ENCODE measurements at regions not wholly inside any gene's neighbourhood (a gene's known extent, or its start where the extent isn't known, plus 50 kb on each side); places are given as distances from the start of the nearest gene placed in this dataset.

GRCh38 chr3:116946376-116946775, 236.8 kb downstream of the TUSC7 start:
- H3K4me3 ChIP-seq = no peak overlapping the region
- 80% methylated on average over 1 of the region's 1 CpG for WGBS
- H3K4me1 ChIP-seq (replicated peaks) = no peaks in the 10 kb centered on the region
- no peaks in the 10 kb centered on the region for H3K9me3 ChIP-seq
- intact Hi-C loops (cut with DNase I) = no loop called here
- no peaks in the 10 kb centered on the region for H3K27me3 ChIP-seq (replicated peaks; ENCODE audit: insufficient read depth)
- TF ChIP-seq POLR2AphosphoS5 (IDR thresholded peaks at IDR 0.05) (no peak), CTCF (IDR thresholded peaks at IDR 0.05) (no peak), POLR2A (IDR thresholded peaks at IDR 0.05) (no peak)
- H3K27ac ChIP-seq = no peak overlapping the region
- DNase-seq (ENCODE audit: low spot score) = no peak
- H3K36me3 ChIP-seq = no peaks in the 10 kb centered on the region

- TF ChIP-seq POLR2A (IDR thresholded peaks at IDR 0.05) (no peak), CTCF (IDR thresholded peaks at IDR 0.05) (no peak), POLR2AphosphoS5 (IDR thresholded peaks at IDR 0.05) (no peak)
- no peaks in the 10 kb centered on the region for H3K27me3 ChIP-seq (replicated peaks; ENCODE audit: insufficient read depth)
These were observed 237.6 kb downstream of the TUSC7 start for GRCh38 chr3:116947148-116947547.

GRCh38 chr3:116947809-116948208, 238.2 kb downstream of the TUSC7 start:
- H3K4me3 ChIP-seq = no peak overlapping the region
- no peak overlapping the region for H3K27ac ChIP-seq
- no peaks in the 10 kb centered on the region for H3K4me1 ChIP-seq (replicated peaks)
- H3K27me3 ChIP-seq (replicated peaks; ENCODE audit: insufficient read depth) = no peaks in the 10 kb centered on the region
- H3K36me3 ChIP-seq = no peaks in the 10 kb centered on the region
- intact Hi-C loops (cut with DNase I) = no loop called here
- H3K9me3 ChIP-seq = no peaks in the 10 kb centered on the region
- DNase-seq (ENCODE audit: low spot score) = no peak
- TF ChIP-seq CTCF (IDR thresholded peaks at IDR 0.05) = no peak
- TF ChIP-seq POLR2A (IDR thresholded peaks at IDR 0.05) = no peak
- TF ChIP-seq POLR2AphosphoS5 (IDR thresholded peaks at IDR 0.05) = no peak
- WGBS = 50% methylated on average over 3 of the region's 3 CpGs

More at GRCh38 chr3:116947148-116947547, 237.6 kb downstream of the TUSC7 start:
- Histone ChIP-seq H3K27ac (no peak overlapping the region), H3K36me3 (no peaks in the 10 kb centered on the region), H3K4me3 (no peak overlapping the region), H3K4me1 (replicated peaks) (no peaks in the 10 kb centered on the region), H3K9me3 (no peaks in the 10 kb centered on the region)
- 96% methylated on average over 3 of the region's 3 CpGs for WGBS
- DNase-seq (ENCODE audit: low spot score) = no peak
- intact Hi-C loops (cut with DNase I) = no loop called here

- intact Hi-C loops (cut with DNase I) = no loop called here
These were observed 240.9 kb downstream of the TUSC7 start for GRCh38 chr3:116950301-116951055.

GRCh38 chr3:116951610-116952009, 242.0 kb downstream of the TUSC7 start:
- TF ChIP-seq POLR2AphosphoS5 (IDR thresholded peaks at IDR 0.05) = no peak
- TF ChIP-seq CTCF (IDR thresholded peaks at IDR 0.05) = no peak
- TF ChIP-seq POLR2A (IDR thresholded peaks at IDR 0.05) = no peak
- no peaks in the 10 kb centered on the region for H3K9me3 ChIP-seq
- DNase-seq (ENCODE audit: low spot score) = no peak

More at GRCh38 chr3:116950301-116951055, 240.9 kb downstream of the TUSC7 start:
- no peak for DNase-seq (ENCODE audit: low spot score)
- WGBS = 52% methylated on average over 7 of the region's 7 CpGs
- no peaks in the 10 kb centered on the region for H3K9me3 ChIP-seq
- H3K4me3 ChIP-seq = no peak overlapping the region
- H3K4me1 ChIP-seq (replicated peaks) = no peaks in the 10 kb centered on the region
- H3K36me3 ChIP-seq = no peaks in the 10 kb centered on the region
- H3K27ac ChIP-seq = no peak overlapping the region
- TF ChIP-seq POLR2AphosphoS5 (IDR thresholded peaks at IDR 0.05) = no peak
- no peaks in the 10 kb centered on the region for H3K27me3 ChIP-seq (replicated peaks; ENCODE audit: insufficient read depth)

More at GRCh38 chr3:116951610-116952009, 242.0 kb downstream of the TUSC7 start:
- Histone ChIP-seq H3K27me3 (replicated peaks; ENCODE audit: insufficient read depth) (no peaks in the 10 kb centered on the region), H3K4me3 (no peak overlapping the region), H3K36me3 (no peaks in the 10 kb centered on the region), H3K4me1 (replicated peaks) (no peaks in the 10 kb centered on the region), H3K27ac (no peak overlapping the region)
- intact Hi-C loops (cut with DNase I) = no loop called here
- 62% methylated on average over 3 of the region's 3 CpGs for WGBS

Data from prostate gland (tissue), 2 donors.